GM19452 (cell line): ENCODE measurements at regions not wholly inside any gene's neighbourhood (a gene's known extent, or its start where the extent isn't known, plus 50 kb on each side); places are given as distances from the start of the nearest gene placed in this dataset.

Source experiments
- ATAC-seq: cut with Tn5 transposase; IDR thresholded peaks from one replicate; pipeline ENCODE4 v1.9.1; 2021; ENCODE audit not compliant: unreplicated experiment

- ATAC-seq, result no peak
Observed at GRCh38 chr16:79735271-79735670, 134.7 kb upstream of the MAF start.

- no peak for ATAC-seq
Observed at GRCh38 chr16:79734721-79735120, 134.2 kb upstream of the MAF start.

DNA sequence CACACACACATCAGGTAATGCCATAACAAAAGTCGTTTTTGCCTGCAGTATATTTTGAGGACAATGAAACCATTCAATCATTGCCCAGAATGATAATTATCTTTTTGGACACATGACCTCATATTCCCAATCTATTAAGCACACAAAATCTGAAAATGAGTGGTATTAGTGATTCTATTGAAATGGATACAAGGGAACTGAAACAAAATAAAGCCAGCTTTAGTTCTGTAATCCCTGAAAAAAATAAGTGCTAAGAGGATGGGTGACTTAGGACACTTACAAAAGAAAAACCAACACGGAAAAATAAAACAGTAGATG is 128.3 kb upstream of the MAF start:
- ATAC-seq, result no peak

- no peak for ATAC-seq
Observed at GRCh38 chr16:79728048-79728922, 127.7 kb upstream of the MAF start.

DNA sequence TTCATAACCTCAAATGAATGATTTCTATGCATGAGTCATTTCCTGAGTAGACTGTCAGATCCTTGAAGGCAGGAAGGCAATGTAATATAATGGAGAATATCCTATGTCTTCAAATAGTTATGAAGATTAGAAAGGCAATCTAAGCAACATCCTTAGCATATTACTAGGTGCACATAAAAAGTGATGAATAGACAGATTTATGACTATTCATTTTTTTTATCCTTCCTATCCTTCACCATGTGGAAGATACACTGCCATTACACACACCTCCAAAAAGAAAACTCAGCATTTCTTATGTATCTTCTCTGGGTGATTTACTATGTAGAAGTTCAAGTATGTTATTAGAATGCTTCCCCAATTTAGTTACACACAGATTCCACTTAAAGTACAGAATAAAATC is 126.4 kb upstream of the MAF start:
- no peak for ATAC-seq

DNA sequence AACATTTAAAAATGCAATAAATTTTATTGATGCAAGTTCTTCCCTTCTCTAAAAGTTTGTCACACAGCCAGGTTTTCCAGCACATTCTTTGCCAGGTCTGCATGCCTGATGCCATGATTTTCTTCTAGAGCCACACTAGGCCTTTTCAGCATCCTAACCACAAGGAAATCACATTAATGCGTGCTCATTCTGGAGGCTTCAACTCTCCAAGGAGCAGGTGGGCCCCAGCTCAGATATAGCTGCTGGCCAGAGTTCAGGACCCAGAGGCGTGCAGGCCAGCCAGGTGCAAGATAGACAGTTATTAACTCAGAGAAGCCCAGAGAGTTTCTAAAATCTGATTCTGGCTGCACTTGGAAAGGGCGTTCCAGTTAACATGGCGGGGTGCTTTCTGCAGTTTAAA is 124.5 kb upstream of the MAF start:
- ATAC-seq, result no peak

GRCh38 chr16:79723583-79724168 is 123.1 kb upstream of the MAF start:
- ATAC-seq, result no peak

GRCh38 chr16:79721270-79721669 is 120.7 kb upstream of the MAF start:
- no peak for ATAC-seq

DNA sequence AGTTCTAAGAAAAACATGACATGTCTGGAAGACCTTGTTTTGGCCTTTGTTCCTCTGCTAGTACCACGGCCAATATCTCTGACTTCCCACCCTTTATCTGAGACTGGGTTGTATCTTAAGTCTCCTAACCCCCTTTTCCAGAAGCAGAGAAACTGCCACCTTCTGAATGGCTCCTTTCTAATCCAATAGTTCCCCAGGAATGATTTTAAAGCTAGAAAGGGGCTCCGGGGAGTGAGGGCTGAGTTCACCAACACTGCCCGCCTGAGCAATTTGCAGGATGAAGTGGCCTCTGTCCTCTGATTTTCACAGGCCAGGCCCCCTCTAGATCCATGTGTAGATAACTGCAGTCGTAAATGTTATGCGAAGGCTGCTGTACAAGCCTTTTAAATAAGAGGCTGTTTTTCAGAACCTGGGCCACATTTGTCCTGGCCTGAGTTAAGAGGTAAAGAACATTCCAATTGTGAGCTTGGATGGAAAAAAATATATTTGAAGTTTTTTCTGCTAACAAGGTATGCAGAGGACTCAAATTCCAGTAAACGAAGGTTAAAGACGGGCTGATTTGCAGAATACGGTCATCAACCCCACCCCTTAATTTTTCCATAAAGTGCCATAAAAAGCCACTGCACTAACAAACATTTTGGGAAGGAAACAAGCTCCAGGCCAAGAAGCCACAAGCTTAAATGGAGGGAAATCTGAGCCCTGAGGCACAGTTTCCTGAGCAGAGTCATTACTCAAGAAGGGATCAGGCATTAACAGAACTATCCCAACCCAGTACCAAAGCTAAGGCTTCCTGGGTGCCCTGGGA is 117.0 kb upstream of the MAF start:
- ATAC-seq, result no peak

- ATAC-seq, result no peak
Observed at GRCh38 chr16:79716645-79717332, 116.3 kb upstream of the MAF start.

GRCh38 chr16:79715061-79715460 is 114.5 kb upstream of the MAF start:
- no peak for ATAC-seq

DNA sequence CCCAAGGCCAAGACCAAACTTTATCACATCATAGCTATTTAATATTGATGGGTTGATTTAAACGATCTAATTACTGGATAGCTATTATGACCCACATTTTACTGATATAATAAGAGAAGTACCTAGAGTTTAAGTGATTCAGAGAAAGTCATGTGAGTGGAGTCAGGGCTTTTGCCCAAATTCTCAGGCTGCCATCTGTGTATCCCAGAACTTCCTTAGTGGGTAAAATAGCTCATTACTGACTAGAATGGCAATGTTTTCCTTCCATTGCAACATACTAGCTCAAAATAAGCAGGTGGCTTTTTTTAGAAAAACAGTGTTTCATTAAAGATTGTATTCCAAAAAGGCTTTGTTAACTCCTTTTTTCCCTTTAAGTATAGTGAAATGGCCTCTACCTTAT is 113.9 kb upstream of the MAF start:
- no peak for ATAC-seq

- no peak for ATAC-seq
Observed at GRCh38 chr16:79713609-79714309, 113.2 kb upstream of the MAF start.

- no peak for ATAC-seq
Observed at GRCh38 chr16:79712276-79712675, 111.7 kb upstream of the MAF start.

- no peak for ATAC-seq
Observed at GRCh38 chr16:79707876-79708275, 107.3 kb upstream of the MAF start.

GRCh38 chr16:79703066-79703465 is 102.5 kb upstream of the MAF start:
- no peak for ATAC-seq

GRCh38 chr16:79698341-79698753 is 97.8 kb upstream of the MAF start:
- ATAC-seq, result no peak

- no peak for ATAC-seq
Observed at GRCh38 chr16:79697562-79698112, 97.1 kb upstream of the MAF start.

DNA sequence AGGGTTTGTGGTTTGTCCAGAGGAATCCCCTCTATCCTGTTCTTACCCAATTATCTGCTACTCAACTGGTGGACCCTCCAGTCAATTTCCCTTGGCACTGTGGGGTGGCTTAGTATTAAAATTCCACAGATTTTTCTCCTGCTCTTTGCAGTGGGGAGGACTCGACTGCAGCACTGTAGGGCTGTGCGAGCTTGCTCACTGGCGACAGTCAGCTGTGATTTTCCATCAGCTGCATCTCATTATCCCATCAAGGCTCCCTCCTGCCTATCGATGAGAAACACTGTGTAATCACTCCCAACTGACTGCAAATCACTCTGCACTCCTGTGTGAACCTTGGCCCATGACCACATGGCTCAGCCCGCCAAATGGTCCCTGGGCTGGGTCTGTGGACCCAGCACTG is 90.5 kb upstream of the MAF start:
- ATAC-seq, result no peak

GRCh38 chr16:79690159-79690558 is 89.6 kb upstream of the MAF start:
- ATAC-seq, result no peak
